Keratinocyte (primary cell): ENCODE measurements at regions not wholly inside any gene's neighbourhood (a gene's known extent, or its start where the extent isn't known, plus 50 kb on each side); places are given as distances from the start of the nearest gene placed in this dataset.
"Not testable (repeated sequence)": the region's sequence is repeated elsewhere in the genome, so short reads cannot be mapped to it uniquely, and the experiment has no call there.

Source experiments
- CTCF ChIP-seq, 3 experiments: IDR thresholded peaks in 1 of 3; conservative IDR thresholded peaks in 1 of 3; optimal IDR thresholded peaks in 1 of 3; 2 replicates in 2 of 3; 3 replicates in 1 of 3; pipeline versions ENCODE3 to v1.5.1; 2011; ENCODE audit warnings: low read length in 3 of 3, mild to moderate bottlenecking in 3 of 3, moderate library complexity in 2 of 3, control low read depth in 1 of 3, inconsistent platforms in 1 of 3; ENCODE audit not compliant: insufficient read depth in 2 of 3; ENCODE audit errors: extremely low read depth in 1 of 3
- EZH2 ChIP-seq: IDR thresholded peaks from one replicate; pipeline ENCODE4 v1.6.1; 2012; ENCODE audit warnings: inconsistent platforms, mild to moderate bottlenecking, low read length, moderate library complexity

GRCh38 chr3:1465091-1465490 is 372.3 kb downstream of the CNTN6 start:
- not testable (repeated sequence) for TF ChIP-seq CTCF (optimal IDR thresholded peaks at IDR 0.05 in 1 of 3, IDR thresholded peaks at IDR 0.05 in 1 of 3, conservative IDR thresholded peaks at IDR 0.05 in 1 of 3; ENCODE audit: extremely low read depth in 1 of 3, insufficient read depth in 2 of 3, low read length in 3 of 3); EZH2
